HepG2 (cell line): ENCODE measurements at regions not wholly inside any gene's neighbourhood (a gene's known extent, or its start where the extent isn't known, plus 50 kb on each side); places are given as distances from the start of the nearest gene placed in this dataset.

Experiments used
- ATAC-seq: fragments of 200-7000 bp; cut with Tn5 transposase; 3 replicates; pipeline ENCODE4 v1.9.1; 2020; ENCODE audit warnings: mild to moderate bottlenecking, moderate library complexity
- BruUV-seq: library from RNA; stranded (reverse); fragments of 400-500 nt; replicated peaks from 2 replicates; lab custom pipeline; 2021; lab: Mats Ljungman, UMichigan
- CTCF ChIA-PET: fragments of 300-600 bp; formaldehyde crosslinking; extraction: SDS; loops from one replicate; lab custom pipeline; 2021; ENCODE audit warnings: low total read pairs, inconsistent platforms, low intra/inter-chr PET ratio; lab: Yijun Ruan, JAX
- POLR2A ChIA-PET: fragments of 350-600 bp; sonication (Branson Sonifier 250); formaldehyde crosslinking; loops from one replicate; lab custom pipeline; 2020; ENCODE audit warnings: antibody characterized with exemption, inconsistent platforms; lab: Yijun Ruan, JAX
- DNase-seq: peaks from one replicate; pipeline ENCODE4 v3.0.0-alpha.2; 2015; ENCODE audit warnings: low spot score
- FAIRE-seq: peaks from 3 replicates; lab custom pipeline; 2011; peaks lifted over from hg19 to GRCh38; lab: Jason Lieb, UNC
- H2AFZ ChIP-seq: one replicate; pipeline ENCODE4 v1.6.1; 2011; ENCODE audit warnings: low read length, inconsistent platforms
- H3K27ac ChIP-seq: fragments of 300-600 bp; 3 replicates; pipeline ENCODE4 v1.8.0; 2011; ENCODE audit warnings: mixed run types, mild to moderate bottlenecking, mixed read lengths, low read length, inconsistent platforms; ENCODE audit not compliant: insufficient read depth; ENCODE audit errors: extremely low read length
- H3K27me3 ChIP-seq, 2 experiments: fragments of 200-600 bp in 1 of 2; 2 replicates in 1 of 2; 3 replicates in 1 of 2; pipeline versions ENCODE4 v1.6.0 to v1.8.0; 2011; ENCODE audit warnings: low read length in 2 of 2, mild to moderate bottlenecking in 2 of 2, moderate library complexity in 2 of 2, inconsistent platforms in 1 of 2; ENCODE audit not compliant: insufficient read depth in 2 of 2, control insufficient read depth in 1 of 2
- H3K36me3 ChIP-seq, 2 experiments: fragments of 200-600 bp in 1 of 2; replicated peaks in 1 of 2; 2 replicates in 1 of 2; 3 replicates in 1 of 2; pipeline versions ENCODE4 v1.5.1 to v1.8.0; 2011; ENCODE audit warnings: low read length in 2 of 2, inconsistent platforms in 1 of 2; ENCODE audit not compliant: insufficient read depth in 2 of 2, control insufficient read depth in 1 of 2
- H3K4me1 ChIP-seq: 2 replicates; pipeline ENCODE4 v1.5.1; 2012; ENCODE audit warnings: low read length, inconsistent platforms; ENCODE audit not compliant: insufficient read depth
- H3K4me2 ChIP-seq: 2 replicates; pipeline ENCODE4 v1.6.0; 2011; ENCODE audit warnings: low read depth, low read length, inconsistent platforms
- H3K4me3 ChIP-seq, 3 experiments: fragments of 200-600 bp in 1 of 3; sonication (generic), shearing (Covaris generic) in 1 of 3; replicated peaks in 1 of 3; 2 replicates each; pipeline ENCODE4 v1.5.1; 2011 to 2016; ENCODE audit warnings: low read length in 3 of 3, inconsistent platforms in 2 of 3, low read depth in 2 of 3, mild to moderate bottlenecking in 2 of 3, control low read depth in 1 of 3, mixed read lengths in 1 of 3; ENCODE audit not compliant: insufficient read depth in 1 of 3
- H3K79me2 ChIP-seq: one replicate; pipeline ENCODE4 v1.6.1; 2011; ENCODE audit warnings: low read length, inconsistent platforms; ENCODE audit not compliant: insufficient read depth
- H3K9ac ChIP-seq: 2 replicates; pipeline ENCODE4 v1.6.0; 2011; ENCODE audit warnings: mild to moderate bottlenecking, low read depth, low read length, inconsistent platforms; ENCODE audit not compliant: insufficient read depth
- H3K9me3 ChIP-seq: 2 replicates; pipeline ENCODE4 v1.5.1; 2012; ENCODE audit warnings: mild to moderate bottlenecking, low read length
- H4K20me1 ChIP-seq: 2 replicates; pipeline ENCODE4 v1.6.0; 2011; ENCODE audit warnings: inconsistent platforms, mild to moderate bottlenecking, low read length, moderate library complexity; ENCODE audit not compliant: insufficient read depth
- CREBL2 ChIP-seq: sonication (generic); formaldehyde crosslinking; IDR thresholded peaks from 2 replicates; pipeline ENCODE4 v1.8.1; 2023; ENCODE audit warnings: missing genetic modification reagents, mild to moderate bottlenecking, borderline replicate concordance
- PHF5A ChIP-seq: IDR thresholded peaks from one replicate; pipeline ENCODE4 v1.6.1; 2018; ENCODE audit warnings: low read depth, missing genetic modification reagents; ENCODE audit not compliant: unreplicated experiment
- ZNF589 ChIP-seq: sonication (generic); formaldehyde crosslinking; conservative IDR thresholded peaks from 2 replicates; pipeline ENCODE4 v1.8.0; 2022; ENCODE audit warnings: mild to moderate bottlenecking, moderate library complexity, missing genetic modification reagents
- ZNF614 ChIP-seq: IDR thresholded peaks from 2 replicates; pipeline ENCODE4 v1.6.1; 2018; ENCODE audit warnings: missing biosample characterization, missing genetic modification reagents, inconsistent platforms, borderline replicate concordance
- ZNF839 ChIP-seq: sonication (generic); formaldehyde crosslinking; IDR thresholded peaks from 2 replicates; pipeline ENCODE4 v1.4.0; 2020; ENCODE audit warnings: missing genetic modification reagents, mild to moderate bottlenecking, borderline replicate concordance
- WGBS: methylation state at CpG from one replicate; pipeline ENCODE4 v1.1.6; 2017; ENCODE audit warnings: low lambda C conversion rate; 5-methylcytosine and 5-hydroxymethylcytosine counted together
- in situ Hi-C: cut with HindIII; loops from 2 replicates; pipeline ENCODE4 v1.10.0; 2017; ENCODE audit warnings: low pct_unique_long_range_greater_than_20kb; ENCODE audit not compliant: extremely low pct_ligation_motif_present
- intact Hi-C: fragments of 100-400 bp; cut with micrococcal nuclease; formaldehyde crosslinking; loops from one replicate; pipeline ENCODE4 v1.10.0; 2022; ENCODE audit not compliant: unreplicated experiment

GRCh38 chr12:127307528-127307927 lies 959.4 kb upstream of the TMEM132C start:
- Histone ChIP-seq H2AFZ (no peak overlapping the region), H4K20me1 (no peaks in the 10 kb centered on the region), H3K36me3 (no peaks in the 10 kb centered on the region), H3K4me1 (no peaks in the 10 kb centered on the region), H3K27me3 (no peaks in the 10 kb centered on the region), H3K4me3 (no peak overlapping the region), H3K4me2 (no peak overlapping the region), H3K9me3 (peaks cover 16% of the 10 kb centered on the region), H3K79me2 (no peaks in the 10 kb centered on the region), H3K27ac (no peak overlapping the region), H3K9ac (no peak overlapping the region)
- TF ChIP-seq ZNF839 (CRISPR knock-in tag): no peak
- TF ChIP-seq ZNF614 (CRISPR knock-in tag): no peak
- no peak for TF ChIP-seq CREBL2
- WGBS: 1% methylated on average over 6 of the region's 6 CpGs
- FAIRE-seq (no peak), ATAC-seq (no peak), DNase-seq (no peak)
- CTCF ChIA-PET: no interaction called here
- in situ Hi-C loops: no loop called here
- intact Hi-C loops: no loop called here
- no TSS peak for BruUV-seq
- POLR2A ChIA-PET: no interaction called here

- no peaks in the 10 kb centered on the region for H3K79me2 ChIP-seq
- H3K4me2 ChIP-seq: no peak overlapping the region
- no peak overlapping the region for H3K9ac ChIP-seq
- ATAC-seq (no peak), FAIRE-seq (no peak), DNase-seq (no peak)
- H3K27ac ChIP-seq: no peak overlapping the region
- POLR2A ChIA-PET: no interaction called here
- peaks cover 16% of the 10 kb centered on the region for H3K9me3 ChIP-seq
- no peaks in the 10 kb centered on the region for H4K20me1 ChIP-seq
- no peaks in the 10 kb centered on the region for H3K36me3 ChIP-seq
- H3K4me1 ChIP-seq: no peaks in the 10 kb centered on the region
- BruUV-seq: no TSS peak
- CTCF ChIA-PET: no interaction called here
- intact Hi-C loops: no loop called here
- H3K27me3 ChIP-seq: no peaks in the 10 kb centered on the region
- no peak overlapping the region for H3K4me3 ChIP-seq
- in situ Hi-C loops: no loop called here
- TF ChIP-seq ZNF589 (CRISPR knock-in tag) (no peak), PHF5A (no peak)
- no peak overlapping the region for H2AFZ ChIP-seq
- WGBS: 0% methylated on average over 1 of the region's 1 CpG
These were observed 958.8 kb upstream of the TMEM132C start for GRCh38 chr12:127308148-127308547.
